HG03095 (cell line): ENCODE measurements at regions not wholly inside any gene's neighbourhood (a gene's known extent, or its start where the extent isn't known, plus 50 kb on each side); places are given as distances from the start of the nearest gene placed in this dataset.

Experiments
- ATAC-seq: cut with Tn5 transposase; IDR thresholded peaks from one replicate; pipeline ENCODE4 v1.9.1; 2021; ENCODE audit warnings: moderate library complexity; ENCODE audit not compliant: unreplicated experiment

DNA sequence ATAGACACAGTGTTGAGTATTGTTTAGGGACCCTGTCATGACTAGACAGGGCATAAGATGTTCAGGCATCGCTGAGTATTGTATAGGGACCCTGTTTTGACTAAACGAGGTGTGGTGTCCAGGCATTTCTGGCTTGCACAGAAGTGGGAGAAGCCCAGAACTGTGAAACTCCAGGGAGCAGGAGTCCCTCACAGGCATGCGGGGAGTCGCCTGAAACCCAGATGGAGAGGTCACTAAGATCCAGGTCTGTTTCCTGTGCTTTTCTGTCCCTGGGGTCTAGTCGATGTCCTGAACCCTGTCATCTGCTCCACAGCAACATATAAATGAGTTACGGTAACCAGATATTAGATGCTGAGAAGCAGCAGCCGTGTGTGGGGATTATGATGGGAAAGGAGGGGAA, 469.0 kb upstream of the SALL3 start:
- no peak for ATAC-seq

DNA sequence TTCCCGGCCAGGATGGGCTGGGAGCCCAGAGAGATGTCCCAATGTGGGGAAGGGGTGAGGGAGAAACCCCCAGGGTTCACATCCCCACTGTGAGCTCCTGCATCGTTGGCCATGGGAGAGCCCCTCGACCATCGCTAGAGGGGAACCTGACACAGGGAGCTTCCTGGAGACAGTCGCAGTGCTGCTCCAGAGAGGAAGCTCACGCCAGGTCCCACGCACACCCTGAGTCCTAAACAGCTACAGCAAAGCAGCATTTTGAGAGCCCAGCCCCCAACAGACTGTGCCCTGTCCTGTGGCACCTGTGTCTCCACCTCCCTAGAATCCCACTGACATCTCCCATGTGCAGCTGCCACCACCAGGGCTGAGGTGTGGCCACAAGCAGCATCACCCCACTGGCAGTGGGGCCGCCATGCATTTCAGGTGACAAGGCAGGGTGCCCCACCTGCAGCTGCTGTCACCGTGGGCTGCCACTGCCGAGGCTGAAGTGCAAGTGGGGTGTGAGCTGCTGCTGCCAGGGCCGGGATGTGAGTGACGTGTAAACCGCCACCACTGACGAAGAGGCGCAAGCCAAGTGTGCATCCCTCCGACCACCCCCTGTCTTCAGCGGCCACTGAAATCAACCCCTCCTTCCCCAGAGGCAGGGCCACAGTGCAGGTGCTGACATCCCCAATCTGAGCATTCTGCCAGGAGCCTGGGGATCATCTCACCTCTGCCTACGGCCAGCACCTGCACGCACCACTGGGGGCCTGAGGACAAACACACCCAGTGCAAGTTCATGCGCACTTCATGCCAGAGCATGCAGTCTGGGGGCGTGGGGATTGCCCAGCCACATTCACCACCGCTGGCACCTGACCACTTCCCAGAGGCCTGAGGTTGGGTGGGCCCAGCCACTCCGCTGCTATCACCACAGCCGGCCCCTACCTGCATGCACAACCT, 467.7 kb upstream of the SALL3 start:
- ATAC-seq, result no peak

DNA sequence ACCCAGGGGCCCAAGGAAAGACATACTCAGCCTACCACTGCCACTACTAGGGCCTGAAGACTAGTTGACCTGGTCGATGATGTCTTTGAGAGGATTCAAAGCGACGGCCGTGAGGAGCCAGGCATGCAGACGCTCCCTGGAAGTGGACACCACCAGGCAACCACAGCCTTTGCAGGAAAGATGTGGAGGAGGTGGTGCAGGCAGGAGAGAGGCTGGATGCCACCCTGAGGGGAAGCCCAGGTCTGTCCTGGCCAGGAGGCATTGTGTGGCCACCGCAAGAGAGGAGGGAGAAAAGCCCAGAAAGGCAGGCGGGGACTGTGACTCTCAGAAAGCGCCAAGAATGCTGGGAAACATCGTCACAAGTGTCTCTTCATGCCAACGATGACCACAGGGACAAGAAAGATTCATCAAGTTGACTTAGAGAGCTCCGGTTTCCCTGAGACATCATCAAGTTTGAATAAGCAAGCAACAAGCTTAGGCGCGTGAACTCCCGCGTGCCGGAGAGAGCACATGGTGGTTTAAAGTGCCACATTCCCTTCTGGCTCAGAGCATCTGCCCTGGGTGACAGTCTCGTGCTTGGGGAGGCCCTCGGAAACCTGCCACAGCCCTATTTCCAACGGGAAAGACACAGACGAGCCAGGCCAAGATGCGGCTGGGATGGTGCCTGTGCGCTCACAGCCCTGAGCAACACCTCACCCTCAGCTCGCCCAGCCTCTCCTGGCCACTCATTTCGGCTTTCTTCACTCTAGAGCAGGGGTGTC, 464.5 kb upstream of the SALL3 start:
- no peak for ATAC-seq

DNA sequence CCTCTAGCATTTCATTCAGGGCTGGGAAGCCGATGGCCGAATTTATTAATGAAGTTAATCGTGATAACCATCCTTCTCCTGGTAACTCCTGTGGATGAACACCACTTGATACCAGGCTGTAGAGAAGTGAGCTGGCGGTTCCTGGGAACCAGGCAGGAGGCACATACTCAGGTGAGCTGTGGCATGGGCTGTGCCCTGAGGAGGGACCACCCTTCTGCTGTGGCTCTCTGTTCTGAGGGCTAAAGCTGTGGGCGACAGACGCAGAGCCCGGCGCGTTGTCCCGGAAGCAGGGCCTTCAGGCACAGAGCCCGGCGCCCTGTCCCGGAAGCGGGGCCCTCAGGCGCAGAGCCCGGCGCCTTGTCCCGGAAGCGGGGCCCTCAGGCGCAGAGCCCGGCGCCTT, 462.3 kb upstream of the SALL3 start:
- no peak for ATAC-seq

DNA sequence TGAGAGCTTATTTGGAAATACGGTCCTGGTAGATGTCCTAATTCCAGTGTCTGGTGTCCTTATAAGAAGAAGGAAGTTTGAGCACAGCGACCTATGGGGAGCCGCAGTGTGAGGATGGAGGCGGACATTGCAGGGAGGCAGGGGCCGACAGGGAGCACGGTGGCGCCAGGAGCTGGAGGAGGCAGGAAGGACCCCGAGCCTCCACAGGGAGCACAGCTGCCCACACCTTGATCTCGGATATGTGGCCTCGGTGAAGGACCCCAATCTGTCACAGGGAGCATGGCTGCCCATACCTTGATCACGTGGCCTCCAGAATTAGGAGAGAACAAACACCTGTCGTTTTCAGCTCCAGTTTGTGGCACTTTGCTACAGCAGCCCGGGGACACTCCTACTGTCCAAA, 461.6 kb upstream of the SALL3 start:
- ATAC-seq, result no peak

DNA sequence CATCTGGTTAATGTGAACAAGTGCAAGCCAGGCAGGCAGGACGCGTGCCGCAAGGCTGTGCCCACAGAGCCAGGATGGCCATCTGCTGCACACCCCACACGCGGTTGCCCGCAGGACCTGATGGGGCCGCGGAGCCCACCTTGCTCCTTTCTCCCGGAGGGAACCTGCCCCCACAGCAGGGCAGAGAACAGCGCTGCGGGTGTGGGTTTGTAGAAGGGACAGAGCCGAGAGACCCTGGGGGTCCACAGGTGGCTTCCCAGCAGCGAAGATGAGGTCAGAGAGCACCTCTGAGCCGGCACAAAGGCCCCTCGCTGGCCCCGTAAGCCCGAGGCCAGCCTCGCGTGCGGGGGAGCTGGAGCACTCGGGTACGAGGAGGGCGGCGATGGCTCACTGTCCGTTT, 460.8 kb upstream of the SALL3 start:
- no peak for ATAC-seq

DNA sequence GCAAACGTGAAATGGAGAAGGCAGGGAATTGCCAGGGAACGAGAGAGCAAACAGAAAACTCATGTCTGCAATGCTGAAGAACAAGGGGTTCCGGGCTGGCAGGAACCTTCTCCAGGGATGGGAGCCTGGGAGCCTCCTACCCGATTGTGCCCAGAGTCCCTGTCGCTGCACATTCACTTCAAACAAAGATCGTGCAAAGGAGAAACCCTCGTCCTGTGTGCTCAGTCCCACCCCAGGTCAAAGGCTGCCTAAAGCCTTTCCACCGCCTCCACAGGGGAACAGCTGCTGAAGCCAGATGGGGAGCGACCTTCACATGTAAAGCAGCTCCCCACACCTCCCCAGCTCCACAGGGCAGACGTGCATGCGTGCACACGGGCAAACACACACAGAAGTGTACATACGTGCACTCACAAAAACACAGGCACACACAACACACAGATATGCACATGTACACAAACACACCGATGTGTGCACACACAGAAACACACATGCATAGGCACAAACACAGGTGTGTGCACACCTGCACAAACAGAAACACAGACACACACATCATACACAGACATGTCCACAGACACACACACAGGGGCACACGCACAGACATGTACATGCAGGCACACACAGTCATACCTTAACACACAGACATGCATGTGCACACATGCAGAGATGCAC, 460.1 kb upstream of the SALL3 start:
- no peak for ATAC-seq

DNA sequence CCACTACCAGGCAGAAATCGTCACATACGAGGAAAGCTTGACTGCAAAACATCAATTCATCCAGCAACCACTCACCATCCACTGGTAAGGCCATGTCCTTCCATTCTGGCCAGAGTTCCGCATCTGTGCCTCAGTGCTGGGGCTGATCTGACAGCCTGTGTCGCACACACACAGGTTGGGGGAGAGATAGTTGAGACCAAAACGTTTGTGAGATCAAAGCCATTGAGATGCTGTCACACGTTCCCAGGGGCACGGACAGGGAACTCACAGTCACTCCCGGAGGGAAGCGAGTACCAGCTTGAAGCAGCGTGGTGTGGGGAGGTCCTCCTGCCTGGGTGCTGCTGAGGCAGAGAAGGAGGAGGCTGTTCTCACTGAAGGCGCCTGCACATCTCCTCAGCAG, 458.5 kb upstream of the SALL3 start:
- no peak for ATAC-seq

DNA sequence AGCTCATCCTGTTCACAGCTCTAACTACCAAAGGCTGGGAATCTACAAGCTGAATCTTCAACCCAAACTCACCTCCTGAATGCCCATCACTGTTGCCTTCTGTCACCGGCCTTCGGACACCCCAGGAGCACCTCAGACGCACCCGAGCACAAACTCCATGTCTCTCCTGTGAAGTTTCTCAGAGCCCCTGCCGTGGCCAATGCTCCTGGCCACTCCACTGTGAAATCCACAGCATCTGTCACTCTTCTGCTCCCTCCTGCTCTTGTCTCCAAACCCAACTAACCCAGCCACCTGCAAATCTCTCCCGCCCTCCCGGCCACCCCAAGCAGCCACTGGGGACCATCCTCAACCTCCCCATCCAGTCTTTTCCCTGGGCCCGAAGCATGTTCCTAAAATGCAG, 457.9 kb upstream of the SALL3 start:
- ATAC-seq, result no peak

DNA sequence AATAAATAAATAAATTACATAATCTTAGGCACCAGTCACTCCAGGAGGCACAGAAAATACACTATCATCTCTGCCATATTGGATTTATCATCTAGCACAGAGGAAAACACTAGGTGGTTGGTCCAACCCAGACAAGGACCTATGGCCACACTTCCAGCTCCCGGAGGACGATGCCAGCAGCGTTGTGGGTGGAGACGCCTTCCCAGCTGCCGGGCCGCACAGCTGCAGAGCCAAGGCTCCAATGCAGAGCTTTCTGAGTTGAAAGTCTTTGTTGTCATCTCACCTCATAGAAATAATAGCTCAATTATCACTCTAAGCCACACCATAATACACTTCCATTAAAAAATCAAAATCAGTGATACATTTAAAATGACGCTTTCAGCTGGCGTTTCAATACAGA, 457.1 kb upstream of the SALL3 start:
- ATAC-seq, result no peak

DNA sequence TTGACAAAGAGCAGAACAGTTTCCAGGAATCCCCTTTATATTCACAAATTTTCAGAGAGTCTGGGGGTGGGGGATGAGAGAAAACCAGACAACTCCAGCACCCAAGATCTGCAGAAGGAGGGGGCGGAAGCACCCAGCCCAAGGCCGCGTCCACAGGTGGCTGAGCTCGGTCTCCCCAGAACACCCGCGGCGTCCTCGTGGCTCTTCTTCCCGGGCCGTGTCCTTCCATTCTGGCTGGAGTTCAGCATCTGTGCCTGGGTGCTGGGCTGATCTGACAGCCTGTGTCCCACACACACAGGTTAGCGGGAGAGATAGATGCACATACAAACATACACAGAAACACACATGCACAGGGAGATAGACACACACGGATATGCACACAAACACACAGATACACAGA, 455.8 kb upstream of the SALL3 start:
- ATAC-seq, result no peak

DNA sequence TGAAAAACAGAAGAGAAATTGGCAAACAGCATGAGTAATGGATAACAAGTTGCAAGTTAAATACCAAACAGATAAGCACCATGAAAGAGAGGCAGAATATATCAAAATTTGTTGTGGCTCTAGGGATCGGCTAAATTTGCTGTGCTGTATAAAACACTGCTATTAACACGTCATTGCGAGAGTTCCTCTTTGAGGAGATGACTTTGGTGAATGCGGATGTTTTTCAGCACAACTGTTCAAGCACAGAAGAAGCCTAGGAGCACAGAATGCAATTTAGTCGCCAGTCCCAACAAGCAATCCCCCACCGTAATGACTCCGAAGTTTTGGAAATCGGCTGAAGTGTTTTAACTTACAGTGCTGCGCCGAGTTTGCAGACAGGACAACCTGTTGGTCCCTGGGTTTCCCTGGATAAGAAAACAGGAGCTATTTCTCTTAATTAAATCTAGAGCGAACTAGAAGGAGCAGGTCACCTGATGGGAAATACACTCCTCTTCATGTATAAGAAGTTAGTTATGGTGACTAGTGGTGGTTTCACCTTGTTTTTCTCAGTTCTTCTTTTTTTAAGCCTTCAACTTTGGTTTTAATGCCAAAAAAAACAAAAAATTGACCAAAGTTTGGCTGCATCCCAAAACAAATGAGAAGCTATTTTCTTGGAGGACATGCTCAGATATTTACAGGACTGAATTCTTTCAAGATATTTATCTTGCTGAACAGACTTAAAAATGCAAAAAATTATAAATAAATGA, 454.1 kb upstream of the SALL3 start:
- no peak for ATAC-seq

DNA sequence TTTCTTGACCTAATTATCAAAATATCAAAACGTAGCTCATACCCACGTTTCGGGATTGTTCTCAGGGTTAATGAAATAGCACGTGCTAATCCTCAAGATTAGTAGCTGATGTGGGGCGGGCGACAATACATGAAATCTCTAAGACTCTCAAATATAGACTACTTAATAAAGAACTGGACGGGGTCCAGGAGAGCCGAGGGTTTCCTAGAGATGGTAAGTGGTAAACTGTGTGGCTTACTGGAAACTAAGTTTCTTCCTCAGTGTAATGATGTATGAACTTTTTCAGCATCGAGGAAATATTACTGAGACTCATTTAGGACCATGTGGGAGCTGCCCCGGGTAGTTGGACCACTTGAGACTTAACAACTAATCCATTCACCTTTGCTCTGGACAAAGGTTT, 453.3 kb upstream of the SALL3 start:
- ATAC-seq, result no peak

DNA sequence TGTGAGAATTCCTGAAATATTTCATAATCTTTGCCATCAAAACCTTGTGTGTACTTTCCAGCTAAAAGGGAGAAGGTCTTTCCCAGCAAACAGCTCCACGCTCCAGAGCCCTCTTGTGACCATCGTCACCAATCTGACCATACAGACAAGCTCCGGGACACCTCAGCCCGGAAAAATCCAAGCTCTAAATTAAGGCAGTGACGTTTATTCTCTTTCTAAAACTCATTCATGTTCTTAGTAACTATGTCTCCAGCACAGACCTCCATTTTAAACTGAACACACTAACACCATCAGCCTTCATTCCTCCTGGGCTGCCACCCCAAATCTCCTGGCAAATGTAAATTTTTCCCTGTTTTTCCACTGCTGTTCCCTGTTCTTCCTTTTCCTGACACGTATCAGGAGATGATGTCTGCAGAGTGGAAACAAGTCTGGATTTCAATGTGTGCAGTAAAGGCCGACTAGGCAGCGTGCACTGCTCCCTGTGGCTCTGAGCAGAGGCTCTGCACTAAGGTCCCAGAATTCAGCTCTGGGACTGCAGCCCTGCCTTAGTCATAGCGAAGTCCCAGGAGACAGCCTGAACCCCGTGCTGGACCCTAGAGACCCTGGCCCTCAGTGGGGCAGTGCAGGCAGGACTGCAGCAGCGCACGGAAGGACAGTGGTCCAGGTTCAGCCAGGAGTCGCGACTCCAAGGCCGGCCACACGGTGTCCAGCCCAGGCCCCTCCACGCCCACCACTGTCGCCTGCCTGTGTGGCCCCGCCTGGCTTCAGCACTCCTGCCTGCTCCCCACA, 452.5 kb upstream of the SALL3 start:
- no peak for ATAC-seq

DNA sequence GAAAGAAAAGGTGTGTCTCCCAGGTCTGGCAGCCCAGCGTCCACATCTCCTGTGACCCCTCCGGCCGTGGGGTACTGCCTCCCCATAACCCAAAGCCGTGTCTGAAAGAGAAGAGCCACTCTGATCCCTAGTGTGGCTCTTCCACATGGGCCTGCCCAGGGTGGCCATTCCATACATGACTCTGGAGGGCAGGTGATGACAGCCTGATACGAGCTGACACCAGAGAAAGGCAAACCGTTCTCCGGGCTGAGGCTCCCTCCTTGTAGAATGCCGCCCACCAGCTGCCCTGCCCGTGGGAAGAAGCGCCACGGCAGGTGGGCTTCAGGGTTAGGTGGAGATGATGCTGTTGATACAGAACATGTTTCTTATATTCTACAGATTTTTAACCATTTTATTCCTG, 451.6 kb upstream of the SALL3 start:
- ATAC-seq, result no peak

DNA sequence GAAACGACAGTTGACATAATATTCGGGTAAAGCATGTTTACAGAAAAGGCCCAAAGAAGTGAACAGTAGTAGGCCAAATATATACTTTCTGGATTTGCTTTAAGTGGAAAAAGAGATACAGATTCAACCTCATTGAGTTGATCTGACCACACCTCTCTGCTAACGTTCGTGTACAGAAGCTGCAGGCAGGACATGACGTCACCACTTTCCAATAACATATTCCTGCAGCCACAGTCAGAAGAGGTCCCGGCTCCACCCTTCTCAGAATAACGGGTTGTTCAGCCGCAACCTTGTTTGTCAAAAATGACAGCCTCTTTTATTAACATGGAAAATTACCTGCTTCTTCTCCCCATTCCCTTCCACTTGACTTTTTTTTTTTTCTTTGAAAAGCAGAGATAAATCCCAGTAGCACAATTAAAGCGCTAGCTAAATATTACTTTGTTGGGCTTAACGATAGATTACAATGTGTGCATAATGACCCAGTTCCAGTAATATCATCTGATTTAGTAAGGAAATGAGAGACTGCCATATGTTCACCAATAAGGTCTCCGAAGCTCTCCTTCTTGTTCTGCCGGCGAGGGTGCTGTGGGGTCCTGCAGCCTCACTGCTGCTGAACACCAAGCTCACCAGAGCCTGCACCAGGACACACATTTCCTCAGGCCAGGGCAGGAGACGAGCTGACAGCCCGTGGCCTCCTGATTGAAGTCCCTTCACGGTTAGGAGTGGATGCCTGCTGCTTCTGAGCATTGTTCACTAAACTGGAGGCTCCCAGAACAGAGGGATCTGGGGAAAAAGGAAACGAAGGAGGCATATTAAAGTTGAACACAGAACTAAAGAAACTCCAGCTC, 451.0 kb upstream of the SALL3 start:
- ATAC-seq, result no peak

DNA sequence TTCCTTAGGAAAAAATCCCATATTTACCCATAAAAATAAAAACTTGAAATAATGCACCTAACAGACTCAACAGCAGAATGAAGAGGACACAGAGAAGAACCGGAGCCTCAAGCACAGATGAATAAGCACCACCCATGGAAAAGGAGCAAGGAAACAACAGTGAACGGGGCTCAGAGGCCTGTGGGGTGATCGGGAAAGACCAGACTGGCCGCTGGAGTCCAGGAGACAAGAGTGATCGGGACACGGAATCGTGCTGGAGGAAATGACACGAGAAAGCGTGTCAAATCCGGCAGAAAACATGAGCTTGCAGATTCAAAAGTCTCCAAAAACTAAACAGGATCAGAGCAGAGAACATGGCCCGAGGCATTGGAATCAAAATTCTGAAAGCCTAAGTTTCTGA, 448.0 kb upstream of the SALL3 start:
- no peak for ATAC-seq

DNA sequence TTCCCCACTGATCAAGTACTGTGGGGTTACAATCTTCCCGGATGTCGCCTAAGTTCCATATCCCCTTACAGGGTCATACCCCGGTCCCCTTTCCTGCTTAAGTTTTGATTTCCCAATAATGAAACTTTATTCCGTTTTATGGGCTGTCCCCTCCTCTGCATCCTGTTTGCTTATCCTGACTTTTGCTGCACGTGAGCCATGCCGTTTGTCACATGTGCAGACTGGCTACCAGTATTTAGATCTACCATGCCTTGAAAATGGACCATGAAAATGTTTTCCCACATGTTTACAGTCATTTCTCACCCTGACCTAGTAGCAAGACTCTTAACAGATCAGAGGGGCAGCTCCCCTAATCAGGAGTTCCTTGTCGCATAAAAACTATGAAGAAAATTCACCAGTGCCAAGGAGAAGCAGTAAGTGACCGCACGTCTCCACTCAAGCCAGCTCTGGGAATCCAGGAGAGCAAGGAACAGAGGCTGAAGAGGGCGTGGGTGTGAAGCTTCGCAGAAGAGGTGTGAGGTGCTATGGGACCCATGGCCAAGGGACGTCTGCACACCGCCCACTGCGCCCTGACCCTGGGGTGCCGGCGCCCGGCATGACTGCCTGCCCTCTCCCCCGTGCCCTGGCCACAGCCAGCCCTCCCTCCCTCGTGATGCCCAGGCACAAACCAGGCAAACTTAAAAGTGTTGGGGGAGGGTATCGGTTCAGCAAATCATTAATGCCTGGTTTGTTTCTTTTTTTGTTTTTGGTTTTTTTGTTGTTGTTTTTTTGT, 440.8 kb upstream of the SALL3 start:
- ATAC-seq, result no peak
